HuH-7 (cell line): ENCODE measurements at regions not wholly inside any gene's neighbourhood (a gene's known extent, or its start where the extent isn't known, plus 50 kb on each side); places are given as distances from the start of the nearest gene placed in this dataset.
"Not testable (repeated sequence)": the region's sequence is repeated elsewhere in the genome, so short reads cannot be mapped to it uniquely, and the experiment has no call there.

ENCODE experiments used
- DNase-seq: peaks from one replicate; pipeline ENCODE4 v3.0.0; 2011; ENCODE audit warnings: low spot score

DNA sequence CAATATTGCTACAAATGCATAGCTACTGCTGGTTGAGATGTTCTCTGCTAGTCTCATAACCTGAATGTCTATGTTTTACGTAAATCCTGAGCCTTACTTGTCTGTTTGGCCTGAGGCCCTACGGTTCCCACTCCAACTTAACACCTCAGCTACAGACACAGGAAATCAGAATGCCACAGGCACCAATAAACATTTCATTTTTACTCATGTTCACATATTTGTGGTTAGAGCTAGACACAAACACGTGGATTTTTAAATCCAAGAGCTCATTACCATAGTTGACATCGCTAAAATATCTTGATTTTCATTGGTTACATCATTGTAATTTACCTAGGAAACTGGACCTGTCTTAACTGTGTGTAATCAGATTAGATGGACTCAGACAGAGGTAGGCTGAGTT lies 263.8 kb upstream of the CDH19 start:
- DNase-seq: no peak

- not testable (repeated sequence) for DNase-seq
Measured at GRCh38 chr18:66866427-66866940, 262.6 kb upstream of the CDH19 start.

- no peak for DNase-seq
Measured at GRCh38 chr18:66838340-66838987, 234.6 kb upstream of the CDH19 start.

- no peak for DNase-seq
Measured at GRCh38 chr18:66833646-66834045, 229.8 kb upstream of the CDH19 start.

GRCh38 chr18:66826211-66826610 lies 222.3 kb upstream of the CDH19 start:
- no peak for DNase-seq

DNA sequence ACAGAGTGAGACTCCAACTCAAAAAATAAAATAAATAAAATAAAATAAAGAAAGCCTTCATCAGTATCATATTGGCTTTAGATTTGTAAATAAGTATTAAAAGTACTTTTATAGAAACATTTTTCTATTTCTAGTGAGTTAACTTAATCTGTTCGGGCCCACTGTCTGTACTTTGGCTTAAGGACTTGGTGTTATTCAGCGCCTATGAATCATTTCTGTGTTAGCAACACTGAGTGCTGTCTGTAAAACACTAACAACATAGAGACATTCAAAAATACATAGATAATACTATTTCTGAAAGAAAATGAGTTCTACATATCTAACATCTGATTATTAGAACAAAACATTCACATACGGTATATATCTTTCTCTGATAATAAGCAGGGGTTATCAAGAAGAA lies 221.5 kb upstream of the CDH19 start:
- DNase-seq: no peak

- no peak for DNase-seq
Measured at GRCh38 chr18:66819235-66819634, 215.3 kb upstream of the CDH19 start.

DNA sequence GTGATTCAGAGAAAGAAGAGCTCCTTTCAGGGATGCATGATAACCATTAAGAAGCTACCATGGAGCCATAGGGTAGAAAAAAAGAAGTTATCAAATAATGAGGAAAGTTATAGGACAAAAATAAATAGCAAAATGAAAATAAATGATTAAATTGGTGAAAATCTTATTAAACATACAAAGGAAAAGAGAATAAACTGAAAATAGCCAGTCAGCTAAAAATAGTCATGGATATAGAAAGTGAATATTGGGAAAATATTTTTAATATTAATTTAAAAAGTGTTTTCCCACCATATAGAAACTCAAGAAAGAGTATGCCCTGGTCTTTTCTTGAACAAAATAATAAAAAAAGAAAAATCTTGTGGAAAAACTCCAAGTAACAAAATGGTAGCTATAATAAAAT lies 209.2 kb upstream of the CDH19 start:
- no peak for DNase-seq

GRCh38 chr18:66795051-66795450 lies 191.2 kb upstream of the CDH19 start:
- DNase-seq: no peak

DNA sequence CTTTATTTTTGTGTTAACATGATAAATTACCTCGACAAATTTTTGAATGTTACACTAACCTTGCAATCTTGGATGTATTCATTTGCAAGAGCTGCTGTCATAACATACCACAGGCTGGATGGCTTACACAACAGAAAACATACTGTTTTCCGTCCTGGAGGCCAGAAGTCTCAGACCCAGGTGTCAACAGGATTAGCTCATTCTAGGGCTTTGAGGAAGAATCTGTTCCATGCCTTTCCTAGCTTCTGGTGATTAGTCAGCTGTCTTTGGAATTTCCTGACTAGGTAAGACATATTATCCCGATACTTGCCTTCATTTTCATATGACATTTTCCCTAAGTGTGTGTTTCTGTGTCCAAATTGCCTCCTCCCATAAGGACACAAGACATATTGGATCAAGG lies 188.6 kb upstream of the CDH19 start:
- no peak for DNase-seq

DNA sequence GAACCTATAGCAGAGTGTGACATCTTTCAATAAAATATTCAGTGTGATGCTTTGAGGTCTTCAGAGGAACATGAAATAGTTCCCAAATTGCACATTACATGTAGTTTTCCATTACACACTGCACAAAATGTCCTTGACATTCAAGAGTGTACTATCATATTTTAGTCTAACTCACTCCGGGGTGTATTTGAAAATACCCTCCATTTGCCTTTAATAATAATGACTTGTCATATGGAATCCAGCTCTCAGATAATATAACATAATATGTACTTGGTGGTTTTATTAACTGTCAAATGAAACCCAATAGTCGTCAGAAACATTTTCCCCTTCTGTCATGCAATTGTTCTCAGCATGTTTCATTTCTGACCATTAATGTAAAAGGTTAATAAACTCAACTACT lies 176.7 kb upstream of the CDH19 start:
- no peak for DNase-seq

DNA sequence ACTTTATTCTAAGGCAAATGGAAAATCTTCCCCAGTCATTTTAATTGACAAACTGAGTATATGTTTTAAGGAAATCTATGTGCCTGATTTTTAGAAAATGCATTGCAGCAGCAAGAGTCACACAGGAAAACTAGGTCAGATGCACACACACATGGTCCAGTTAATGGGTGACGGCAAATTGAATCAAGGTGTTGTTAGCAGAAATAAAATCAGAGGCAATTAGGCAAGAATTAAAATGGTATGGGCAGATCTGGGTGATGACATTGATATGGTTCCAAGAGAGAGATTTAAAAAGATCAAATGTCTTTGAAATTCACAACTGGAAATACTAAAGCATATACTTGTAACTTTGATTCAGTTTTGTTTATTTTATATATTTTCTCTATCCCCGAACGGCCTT lies 174.2 kb upstream of the CDH19 start:
- no peak for DNase-seq

- DNase-seq: no peak
Measured at GRCh38 chr18:66769375-66769774, 165.5 kb upstream of the CDH19 start.

DNA sequence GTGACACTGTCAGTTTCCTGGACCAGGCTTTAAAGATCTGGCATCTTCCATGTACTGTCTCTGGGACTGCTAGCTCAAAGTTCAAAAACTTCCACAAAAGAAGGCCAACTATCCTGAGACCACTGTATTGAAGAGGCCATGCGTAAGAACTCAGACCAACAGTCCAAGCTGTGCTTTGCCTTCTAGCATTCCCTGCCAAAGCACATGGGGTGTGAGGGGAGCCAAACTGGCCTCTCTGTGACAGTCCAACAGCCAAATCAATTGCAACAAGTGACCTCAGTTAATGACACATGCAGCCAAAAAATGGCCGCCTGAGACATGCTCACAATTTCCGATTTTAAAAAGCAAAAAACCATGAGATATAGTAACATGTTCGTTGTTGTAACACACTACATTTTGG lies 160.3 kb upstream of the CDH19 start:
- DNase-seq: no peak

DNA sequence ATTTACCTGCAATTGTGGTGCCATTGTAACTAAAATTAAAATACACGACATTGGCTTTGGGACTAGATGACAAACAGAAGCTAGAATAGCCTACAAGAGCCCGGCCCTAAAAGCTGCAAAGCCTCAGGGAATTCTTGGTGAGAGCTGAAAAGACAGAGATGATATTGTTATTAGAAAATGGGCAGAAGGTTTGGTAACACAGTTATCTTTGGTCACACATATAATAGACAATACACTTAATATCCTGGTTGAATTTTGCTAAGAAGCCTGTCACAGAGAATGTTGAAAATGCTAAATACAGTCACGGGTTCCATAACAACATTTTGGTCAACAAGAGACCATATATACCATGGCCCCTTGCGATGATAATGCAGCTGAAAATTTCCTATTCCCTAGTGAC lies 157.3 kb upstream of the CDH19 start:
- DNase-seq: no peak

DNA sequence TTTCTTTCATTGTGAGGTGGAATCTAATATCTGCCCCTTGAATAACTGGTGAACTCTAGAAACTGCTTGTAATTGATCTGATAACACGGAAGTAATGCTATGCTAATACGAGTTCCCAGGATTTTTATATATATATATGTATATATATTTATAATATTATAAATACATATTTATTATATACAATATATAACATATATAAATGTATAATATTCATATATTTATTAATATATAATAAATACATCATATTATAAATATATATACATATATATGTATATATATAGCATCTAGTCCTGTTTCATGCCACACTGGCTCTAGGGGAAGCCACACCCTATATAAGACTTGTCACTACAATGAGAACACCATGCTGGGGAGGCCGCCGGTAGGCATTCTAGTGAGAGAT lies 156.7 kb upstream of the CDH19 start:
- no peak for DNase-seq

DNA sequence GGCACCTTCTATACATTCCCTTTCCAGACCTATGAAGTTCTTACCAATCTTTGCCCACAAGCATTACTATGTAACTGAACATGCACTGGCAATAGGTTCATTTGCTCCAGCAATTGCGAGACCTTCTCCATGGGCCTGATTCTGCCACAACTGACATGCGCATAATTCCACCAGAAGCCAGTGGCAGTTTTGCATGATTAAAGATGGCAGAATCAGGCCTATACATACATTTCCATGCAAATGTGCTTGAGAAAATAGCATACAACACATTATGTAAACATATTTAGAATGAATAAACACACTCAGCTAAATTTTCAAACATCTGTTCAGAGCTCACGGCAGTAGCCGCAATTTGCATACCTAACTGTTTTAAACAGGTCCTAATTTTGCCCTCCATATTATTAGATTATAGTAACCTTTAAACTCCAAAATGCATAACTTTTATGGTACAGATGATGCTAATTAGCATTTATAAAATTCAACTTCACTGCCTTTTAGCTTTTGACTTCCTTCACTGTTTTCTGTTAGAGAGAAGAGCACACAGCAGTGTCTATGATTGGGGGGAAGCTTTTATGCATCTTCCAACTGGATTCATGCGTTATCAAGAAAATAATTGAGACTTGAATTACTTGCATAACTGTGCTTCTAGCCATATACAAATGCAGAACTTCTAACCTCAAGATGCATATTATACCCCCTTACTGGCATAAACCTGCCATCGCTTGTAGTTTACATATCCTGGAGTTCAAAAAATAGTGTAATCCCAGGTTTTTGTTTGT lies 155.3 kb upstream of the CDH19 start:
- no peak for DNase-seq

DNA sequence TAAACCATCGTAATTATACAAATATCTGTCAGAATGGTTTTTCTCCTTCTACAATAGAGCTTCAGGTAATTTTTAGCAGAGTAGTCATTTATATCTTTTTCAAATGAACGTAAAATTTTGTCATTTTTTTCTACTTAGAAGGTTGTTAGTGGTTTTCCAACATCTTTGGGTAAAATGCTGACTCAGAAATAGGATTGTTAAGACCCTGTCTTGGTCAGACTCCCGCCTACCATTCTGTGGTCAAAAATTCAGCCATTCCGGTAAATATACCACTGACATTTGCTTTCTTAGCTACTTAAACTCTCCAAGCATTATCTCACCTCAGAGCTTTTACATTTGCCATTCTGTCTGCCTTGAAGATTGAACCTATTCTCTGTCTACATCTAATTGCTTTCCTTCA lies 154.1 kb upstream of the CDH19 start:
- DNase-seq: no peak

- no peak for DNase-seq
Measured at GRCh38 chr18:66754335-66754734, 150.4 kb upstream of the CDH19 start.

DNA sequence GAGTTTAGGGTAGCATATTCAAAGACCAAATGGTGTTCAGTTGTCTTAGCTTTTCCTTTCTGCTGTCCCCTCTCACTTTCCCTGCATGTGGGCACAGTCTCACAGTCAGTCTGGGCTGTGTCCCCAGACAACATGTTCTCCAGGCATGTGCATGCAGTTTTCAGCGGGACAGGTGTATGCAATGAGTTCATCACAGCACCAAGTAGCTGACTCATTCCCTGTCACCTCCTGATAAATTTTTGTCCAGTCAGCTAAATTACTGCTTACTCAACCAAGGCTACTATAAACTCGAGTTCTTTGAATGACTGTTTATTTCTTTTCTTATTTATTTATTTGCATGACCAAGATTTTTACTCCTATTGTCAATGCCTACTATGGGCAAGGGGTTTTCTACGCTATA lies 148.8 kb upstream of the CDH19 start:
- no peak for DNase-seq

DNA sequence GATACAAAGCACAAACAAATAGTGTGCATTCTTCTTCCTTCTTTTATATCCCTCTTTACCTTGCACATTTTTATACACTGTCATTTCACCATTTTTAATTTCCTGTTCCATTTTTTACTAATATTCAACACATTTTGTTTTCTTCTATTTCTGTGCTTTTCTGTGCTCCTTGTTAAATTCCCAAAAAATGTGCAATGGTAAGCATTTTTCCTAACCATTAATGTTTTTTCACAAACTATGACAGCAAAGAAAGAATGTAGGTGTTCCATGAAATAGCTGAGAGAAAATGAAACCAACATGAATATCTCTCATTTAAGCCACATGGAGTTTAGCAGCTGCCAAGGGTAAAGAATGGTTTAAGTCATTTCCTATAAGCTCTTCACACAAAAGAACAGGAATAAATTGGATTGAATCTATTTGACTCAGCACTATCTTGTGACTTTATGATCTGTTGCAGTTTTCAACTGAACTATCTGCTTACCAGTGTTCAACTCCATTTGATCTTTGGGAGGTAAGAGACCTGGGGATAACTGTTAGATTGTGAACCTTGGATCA lies 145.7 kb upstream of the CDH19 start:
- no peak for DNase-seq

GRCh38 chr18:66749030-66749429 lies 145.1 kb upstream of the CDH19 start:
- no peak for DNase-seq

DNA sequence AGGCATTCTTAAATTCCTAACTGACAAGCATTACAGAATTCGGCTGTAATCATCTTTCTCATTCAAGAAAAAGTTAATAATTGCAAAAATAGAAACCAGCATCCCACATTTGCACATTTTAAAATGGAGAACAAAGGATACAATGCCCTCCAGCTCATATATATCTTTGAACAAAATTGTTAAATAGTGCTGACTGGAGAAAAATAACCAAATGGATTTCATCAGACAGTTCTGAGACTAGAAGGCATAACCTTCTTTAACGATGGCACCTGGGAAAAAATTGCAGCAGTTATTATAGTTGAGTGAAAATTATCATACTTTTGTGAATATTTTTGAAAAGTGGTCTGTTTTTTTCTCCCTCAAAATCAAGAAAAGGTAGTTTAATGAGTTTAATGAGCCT lies 138.9 kb upstream of the CDH19 start:
- no peak for DNase-seq
